ENCODE measurements at regions not wholly inside any gene's neighbourhood (a gene's known extent, or its start where the extent isn't known, plus 50 kb on each side); places are given as distances from the start of the nearest gene placed in this dataset.

DNA sequence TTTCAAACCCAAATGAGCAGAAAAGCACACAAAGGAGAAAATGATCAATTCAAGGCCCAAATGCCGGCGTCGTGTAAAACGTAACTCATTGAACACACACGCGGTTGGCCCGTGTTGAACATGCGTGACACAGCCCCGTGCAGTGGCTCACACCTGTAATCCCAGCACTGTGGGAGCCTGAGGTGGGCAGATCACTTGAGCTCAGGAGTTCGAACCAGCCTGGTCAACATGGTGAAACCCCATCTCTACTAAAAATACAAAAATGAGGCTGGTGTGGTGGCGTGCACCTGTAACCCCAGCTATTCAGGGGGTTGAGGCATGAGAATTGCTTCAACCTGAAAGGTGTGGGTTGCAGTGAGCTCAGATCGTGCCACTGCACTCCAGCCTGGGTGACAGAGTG lies 156.7 kb upstream of the KLF6 start:
- TF ChIP-seq CTCF (IDR thresholded peaks at IDR 0.05; ENCODE audit: insufficient read depth, low read length, poor library complexity, severe bottlenecking), result no peak
- TF ChIP-seq EZH2phosphoT487 (conservative IDR thresholded peaks at IDR 0.05; ENCODE audit: low read length), result no peak
